Peyer's patch (tissue), 4 donors: ENCODE measurements at regions not wholly inside any gene's neighbourhood (a gene's known extent, or its start where the extent isn't known, plus 50 kb on each side); places are given as distances from the start of the nearest gene placed in this dataset.

Experiments used
- DNase-seq, 3 donors: peaks; one replicate each; pipeline ENCODE4 v3.0.0-alpha.2; 2017 to 2019
- H3K27ac ChIP-seq, 4 donors: fragments of 200-600 bp; sonication (generic); one replicate each; pipeline ENCODE4 v1.5.1; 2016 to 2019
- H3K27me3 ChIP-seq, 2 donors: fragments of 200-600 bp; sonication (generic); one replicate each; pipeline ENCODE4 v1.5.1; 2019
- H3K36me3 ChIP-seq, 3 donors: fragments of 200-600 bp; sonication (generic); one replicate each; pipeline ENCODE4 v1.5.1; 2016 to 2019
- H3K4me1 ChIP-seq, 4 donors: fragments of 200-600 bp; sonication (generic); one replicate each; pipeline ENCODE4 v1.5.1; 2016 to 2019
- H3K4me3 ChIP-seq, 4 donors: fragments of 200-600 bp; sonication (generic); 1 replicate in 3 of 4; 2 replicates in 1 of 4; pipeline ENCODE4 v1.5.1; 2016 to 2019; ENCODE audit warnings: mild to moderate bottlenecking in 1 of 4
- H3K9me3 ChIP-seq, 4 donors: fragments of 200-600 bp; sonication (generic); one replicate each; pipeline ENCODE4 v1.5.1; 2016 to 2019; ENCODE audit warnings: mild to moderate bottlenecking in 1 of 4
- POLR2A ChIP-seq, 2 donors: fragments of 450-650 bp; IDR thresholded peaks; one replicate each; pipeline ENCODE4 v1.5.1; 2017; ENCODE audit warnings: antibody characterized with exemption in 2 of 2, mild to moderate bottlenecking in 2 of 2, moderate library complexity in 2 of 2
- TF ChIP-seq, protein P1 (sequence below), 6 experiments: fragments of 450-650 bp in 4 of 6; fragments of 200-600 bp in 2 of 6; sonication (generic) in 1 of 6; IDR thresholded peaks; one replicate each; pipeline ENCODE4 v1.5.1; 2017 to 2019; ENCODE audit warnings: antibody characterized with exemption in 6 of 6, mild to moderate bottlenecking in 3 of 6, moderate library complexity in 1 of 6

DNA sequence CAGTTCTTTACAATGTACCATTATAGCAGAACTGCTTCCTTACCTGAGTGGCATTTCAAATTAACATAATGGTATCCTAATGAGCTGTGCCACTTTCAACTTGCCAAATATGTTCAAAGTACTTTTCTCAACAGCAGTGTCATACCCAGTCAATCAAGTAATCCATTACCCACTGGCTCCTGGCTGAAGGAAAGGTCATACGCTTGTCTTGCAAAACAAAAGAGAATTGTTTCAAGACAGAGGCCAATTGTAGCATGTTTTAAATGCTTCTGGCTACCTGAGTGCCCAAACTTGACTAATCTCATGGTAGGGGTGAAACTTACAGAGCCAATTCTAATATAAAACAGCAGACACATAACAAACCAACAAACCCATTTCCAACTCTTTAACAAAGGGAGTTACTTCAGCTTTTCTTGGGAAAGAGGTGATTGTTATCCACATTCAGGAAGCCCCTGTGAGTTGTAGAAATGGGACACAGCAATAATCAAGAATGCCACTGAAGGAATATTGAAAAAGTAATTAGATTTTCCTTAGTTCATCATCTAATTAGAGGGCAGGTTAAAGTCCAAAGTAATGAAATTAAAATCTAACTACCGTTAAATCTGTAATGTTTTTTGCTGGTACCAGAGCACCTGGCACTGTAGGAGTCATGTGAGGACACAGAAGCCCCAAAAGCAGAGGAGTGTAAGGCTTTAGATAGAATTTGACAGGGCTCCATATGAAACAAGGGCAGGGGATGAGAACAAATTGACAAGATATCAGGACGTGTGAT, 241.9 kb downstream of the RWDD3 start:
- Histone ChIP-seq H3K36me3 (no peaks in the 10 kb centered on the region), H3K27me3 (no peaks in the 10 kb centered on the region), H3K27ac (no peak overlapping the region), H3K4me1 (no peaks in the 10 kb centered on the region), H3K9me3 (no peaks in the 10 kb centered on the region), H3K4me3 (no peak overlapping the region)
- TF ChIP-seq POLR2A (IDR thresholded peaks at IDR 0.05) = no peak
- TF ChIP-seq, protein P1, sequence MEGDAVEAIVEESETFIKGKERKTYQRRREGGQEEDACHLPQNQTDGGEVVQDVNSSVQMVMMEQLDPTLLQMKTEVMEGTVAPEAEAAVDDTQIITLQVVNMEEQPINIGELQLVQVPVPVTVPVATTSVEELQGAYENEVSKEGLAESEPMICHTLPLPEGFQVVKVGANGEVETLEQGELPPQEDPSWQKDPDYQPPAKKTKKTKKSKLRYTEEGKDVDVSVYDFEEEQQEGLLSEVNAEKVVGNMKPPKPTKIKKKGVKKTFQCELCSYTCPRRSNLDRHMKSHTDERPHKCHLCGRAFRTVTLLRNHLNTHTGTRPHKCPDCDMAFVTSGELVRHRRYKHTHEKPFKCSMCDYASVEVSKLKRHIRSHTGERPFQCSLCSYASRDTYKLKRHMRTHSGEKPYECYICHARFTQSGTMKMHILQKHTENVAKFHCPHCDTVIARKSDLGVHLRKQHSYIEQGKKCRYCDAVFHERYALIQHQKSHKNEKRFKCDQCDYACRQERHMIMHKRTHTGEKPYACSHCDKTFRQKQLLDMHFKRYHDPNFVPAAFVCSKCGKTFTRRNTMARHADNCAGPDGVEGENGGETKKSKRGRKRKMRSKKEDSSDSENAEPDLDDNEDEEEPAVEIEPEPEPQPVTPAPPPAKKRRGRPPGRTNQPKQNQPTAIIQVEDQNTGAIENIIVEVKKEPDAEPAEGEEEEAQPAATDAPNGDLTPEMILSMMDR (IDR thresholded peaks at IDR 0.05) = no peak
- no peak for DNase-seq

DNA sequence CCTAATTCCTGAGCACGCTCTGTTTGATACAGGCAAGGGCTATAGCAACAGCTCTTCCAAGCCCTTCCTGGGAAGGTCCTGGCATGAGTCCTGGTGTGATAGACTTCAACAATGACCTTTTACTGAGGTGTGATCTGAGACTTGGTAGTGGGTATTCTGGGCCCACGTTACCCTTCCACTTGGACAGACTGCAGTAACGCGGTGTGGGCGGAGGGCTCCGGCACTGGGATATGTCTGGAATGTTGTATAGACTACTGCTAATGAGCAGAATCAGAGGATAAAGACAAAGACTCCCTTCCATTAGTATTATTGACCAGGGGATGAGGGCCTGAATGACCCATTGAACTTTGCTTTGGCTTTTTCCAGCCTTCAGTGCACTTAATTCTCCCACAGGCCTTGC, 262.3 kb downstream of the RWDD3 start:
- H3K9me3 ChIP-seq = no peaks in the 10 kb centered on the region
- TF ChIP-seq POLR2A (IDR thresholded peaks at IDR 0.05) = no peak
- TF ChIP-seq, protein P1 (IDR thresholded peaks at IDR 0.05) = no peak
- no peak overlapping the region for H3K27ac ChIP-seq
- no peak overlapping the region for H3K4me3 ChIP-seq
- DNase-seq = no peak
- H3K36me3 ChIP-seq = no peaks in the 10 kb centered on the region
- no peaks in the 10 kb centered on the region for H3K4me1 ChIP-seq
- no peaks in the 10 kb centered on the region for H3K27me3 ChIP-seq

DNA sequence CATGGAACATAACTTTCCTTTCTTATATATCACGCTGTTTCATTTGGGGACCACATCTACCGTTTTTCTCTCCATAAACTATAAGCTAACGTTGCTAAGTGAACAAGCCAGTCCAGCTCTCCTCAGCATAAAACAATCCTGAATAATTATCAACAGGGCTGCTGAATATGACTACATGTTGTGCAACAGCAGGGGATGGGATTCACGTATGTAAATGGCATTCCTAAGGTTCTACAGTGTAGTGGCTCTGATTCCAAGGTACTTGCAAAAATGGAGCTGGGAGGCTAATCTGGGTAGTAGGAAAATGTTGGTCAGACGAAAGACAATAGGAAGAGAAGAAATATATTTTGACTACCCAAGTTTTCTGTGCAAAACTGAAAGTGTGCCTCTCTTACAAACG, 262.8 kb downstream of the RWDD3 start:
- TF ChIP-seq, protein P1 (IDR thresholded peaks at IDR 0.05) = no peak
- no peaks in the 10 kb centered on the region for H3K4me1 ChIP-seq
- no peaks in the 10 kb centered on the region for H3K9me3 ChIP-seq
- no peaks in the 10 kb centered on the region for H3K36me3 ChIP-seq
- H3K27ac ChIP-seq = no peak overlapping the region
- DNase-seq = no peak
- no peaks in the 10 kb centered on the region for H3K27me3 ChIP-seq
- H3K4me3 ChIP-seq = no peak overlapping the region

DNA sequence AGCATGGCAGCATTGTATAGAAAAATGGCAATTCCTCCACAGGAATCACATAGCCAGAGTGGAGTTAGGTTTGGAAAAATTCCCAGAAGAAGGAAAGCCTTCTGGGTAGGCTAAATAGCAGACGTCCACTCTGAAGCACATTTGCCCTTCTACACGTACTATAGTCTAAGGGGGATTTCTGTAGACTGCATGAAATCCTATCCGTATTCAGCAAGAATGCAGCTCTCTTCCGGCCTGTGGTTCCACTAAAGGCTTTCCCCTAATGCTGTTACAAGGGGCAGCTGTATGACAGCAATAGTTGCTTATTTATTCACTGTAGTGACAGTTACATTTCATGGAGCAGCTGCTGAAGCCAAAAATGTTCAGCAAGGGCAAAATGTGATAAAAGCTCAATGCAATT, 263.6 kb downstream of the RWDD3 start:
- H3K36me3 ChIP-seq = no peaks in the 10 kb centered on the region
- no peak overlapping the region for H3K27ac ChIP-seq
- H3K4me1 ChIP-seq = no peaks in the 10 kb centered on the region
- H3K4me3 ChIP-seq = no peak overlapping the region
- no peaks in the 10 kb centered on the region for H3K9me3 ChIP-seq
- no peak for TF ChIP-seq POLR2A (IDR thresholded peaks at IDR 0.05)
- TF ChIP-seq, protein P1 (IDR thresholded peaks at IDR 0.05) = no peak
- no peak for DNase-seq
- no peaks in the 10 kb centered on the region for H3K27me3 ChIP-seq

DNA sequence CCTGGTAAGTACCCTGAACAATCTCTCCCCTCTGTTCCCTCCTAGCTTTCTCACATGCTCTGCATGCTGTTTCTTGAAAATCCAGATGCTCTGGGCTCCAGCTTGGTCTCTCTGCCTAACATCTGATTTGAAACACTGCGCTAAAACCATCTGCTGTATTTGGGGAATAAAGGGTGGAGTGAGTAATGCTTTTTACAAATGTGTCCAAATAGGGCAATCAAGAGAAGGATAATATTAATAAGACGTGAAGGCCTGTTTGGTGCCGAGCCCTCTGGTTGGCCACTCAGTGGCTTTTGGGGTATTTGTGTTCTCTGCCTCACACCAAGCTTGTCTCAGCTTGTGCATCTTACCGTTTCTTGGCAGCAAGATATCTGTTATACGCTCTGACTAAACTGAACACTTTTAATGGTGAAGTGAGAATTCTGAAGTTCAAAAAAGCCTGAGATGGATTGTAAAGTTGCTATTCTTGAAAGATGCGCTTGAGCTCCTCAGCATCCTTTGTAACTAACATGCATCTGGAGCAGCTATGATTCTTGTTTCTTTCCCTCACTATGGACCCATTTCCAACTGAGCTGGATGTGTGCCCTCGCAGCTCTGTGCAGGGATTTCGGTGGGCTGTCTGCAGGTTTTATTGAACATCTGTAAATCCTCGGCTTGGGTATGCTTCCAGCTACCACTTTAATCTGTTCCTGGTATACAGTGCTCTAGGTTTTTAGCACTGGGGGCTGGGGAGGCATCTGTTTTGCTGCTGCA, 269.4 kb downstream of the RWDD3 start:
- no peak for DNase-seq
- H3K4me3 ChIP-seq = no peak overlapping the region
- H3K27ac ChIP-seq = no peak overlapping the region
- no peaks in the 10 kb centered on the region for H3K9me3 ChIP-seq
- H3K4me1 ChIP-seq = no peaks in the 10 kb centered on the region
- H3K27me3 ChIP-seq = no peaks in the 10 kb centered on the region
- TF ChIP-seq, protein P1 (IDR thresholded peaks at IDR 0.05) = no peak
- TF ChIP-seq POLR2A (IDR thresholded peaks at IDR 0.05) = no peak
- no peaks in the 10 kb centered on the region for H3K36me3 ChIP-seq
